HG03469 (cell line): ENCODE measurements at regions not wholly inside any gene's neighbourhood (a gene's known extent, or its start where the extent isn't known, plus 50 kb on each side); places are given as distances from the start of the nearest gene placed in this dataset.

ENCODE experiments used
- ATAC-seq: cut with Tn5 transposase; IDR thresholded peaks from one replicate; pipeline ENCODE4 v1.9.1; 2021; ENCODE audit warnings: mild to moderate bottlenecking, moderate library complexity, moderate number of reproducible peaks; ENCODE audit not compliant: unreplicated experiment

GRCh38 chr2:183283209-183283608 is 159.0 kb downstream of the NUP35 start:
- no peak for ATAC-seq

GRCh38 chr2:183284606-183285005 is 160.4 kb downstream of the NUP35 start:
- no peak for ATAC-seq

DNA sequence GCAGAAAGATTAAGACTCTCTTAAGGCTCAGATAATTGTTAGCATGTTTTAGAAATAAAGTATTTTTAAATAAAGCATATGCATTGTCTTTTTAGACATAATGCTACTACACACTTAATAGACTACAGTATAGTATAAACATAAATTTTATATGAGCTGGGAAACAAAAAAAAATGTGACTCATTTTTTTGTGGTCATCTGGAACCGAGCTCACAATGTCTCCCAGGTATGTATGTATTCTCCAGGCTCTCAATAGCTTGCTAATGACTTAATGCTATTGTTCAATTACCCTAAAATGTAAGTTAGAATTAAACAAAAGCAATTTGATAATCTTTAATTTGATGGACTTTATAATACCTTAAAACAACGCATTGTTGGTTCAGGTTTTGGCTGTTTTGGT is 167.2 kb downstream of the NUP35 start:
- ATAC-seq, result no peak

GRCh38 chr2:183292028-183292427 is 167.8 kb downstream of the NUP35 start:
- ATAC-seq, result no peak

- ATAC-seq, result no peak
These were observed 215.1 kb downstream of the NUP35 start for GRCh38 chr2:183339311-183339710.

- no peak for ATAC-seq
These were observed 216.8 kb downstream of the NUP35 start for GRCh38 chr2:183341057-183341456.

GRCh38 chr2:183347969-183348368 is 223.7 kb downstream of the NUP35 start:
- no peak for ATAC-seq

DNA sequence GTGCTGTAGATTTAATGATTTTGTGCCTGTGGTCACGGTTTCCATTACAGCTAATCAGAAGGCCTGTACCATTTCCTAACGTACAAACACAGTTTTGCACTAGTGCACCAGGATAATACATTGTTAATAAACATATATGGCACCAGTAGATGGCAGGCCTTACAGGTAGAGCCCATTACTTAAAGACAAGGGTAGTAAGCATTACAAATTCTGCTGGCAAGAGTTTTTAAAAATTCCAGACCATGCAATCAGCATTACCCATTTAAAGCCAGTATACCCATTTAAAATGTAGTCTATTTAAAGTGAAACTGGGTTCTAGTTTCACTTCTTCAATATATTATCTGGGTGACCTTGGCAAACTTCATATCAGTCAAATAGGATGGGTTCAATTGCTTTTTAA is 224.2 kb downstream of the NUP35 start:
- ATAC-seq, result peak; percentile 83

GRCh38 chr2:183349091-183349490 is 224.8 kb downstream of the NUP35 start:
- no peak for ATAC-seq

- ATAC-seq, result no peak
These were observed 235.6 kb downstream of the NUP35 start for GRCh38 chr2:183359867-183360266.

- ATAC-seq, result peak; percentile 62
These were observed 247.3 kb downstream of the NUP35 start for GRCh38 chr2:183371545-183371944.

GRCh38 chr2:183375821-183376220 is 251.6 kb downstream of the NUP35 start:
- ATAC-seq, result no peak

- peak; percentile 71 for ATAC-seq
These were observed 259.6 kb downstream of the NUP35 start for GRCh38 chr2:183383854-183384253.

- ATAC-seq, result no peak
These were observed 265.4 kb downstream of the NUP35 start for GRCh38 chr2:183389546-183390080.

- ATAC-seq, result no peak
These were observed 265.9 kb downstream of the NUP35 start for GRCh38 chr2:183390109-183390508.

DNA sequence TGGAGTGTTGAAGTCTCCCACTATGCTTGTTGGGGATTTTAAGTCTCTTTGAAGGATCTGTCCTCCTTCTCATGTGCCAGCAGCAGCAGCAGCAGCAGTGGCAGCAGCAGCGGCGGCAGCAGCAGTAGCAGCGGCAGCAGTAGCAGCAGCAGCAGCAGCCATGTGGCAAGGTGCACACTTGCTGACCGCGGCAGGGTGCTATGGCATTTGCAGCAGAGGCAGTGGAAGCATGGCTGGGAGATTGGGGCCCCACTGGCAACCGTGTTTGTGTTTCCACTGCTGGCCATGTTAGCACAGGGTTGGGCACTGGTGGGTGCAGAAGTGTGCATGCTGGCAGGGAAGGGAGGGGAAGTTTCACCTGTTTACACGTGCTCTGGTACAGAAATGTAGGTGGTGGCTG is 280.1 kb downstream of the NUP35 start:
- no peak for ATAC-seq

- ATAC-seq, result no peak
These were observed 284.3 kb downstream of the NUP35 start for GRCh38 chr2:183408562-183408961.

DNA sequence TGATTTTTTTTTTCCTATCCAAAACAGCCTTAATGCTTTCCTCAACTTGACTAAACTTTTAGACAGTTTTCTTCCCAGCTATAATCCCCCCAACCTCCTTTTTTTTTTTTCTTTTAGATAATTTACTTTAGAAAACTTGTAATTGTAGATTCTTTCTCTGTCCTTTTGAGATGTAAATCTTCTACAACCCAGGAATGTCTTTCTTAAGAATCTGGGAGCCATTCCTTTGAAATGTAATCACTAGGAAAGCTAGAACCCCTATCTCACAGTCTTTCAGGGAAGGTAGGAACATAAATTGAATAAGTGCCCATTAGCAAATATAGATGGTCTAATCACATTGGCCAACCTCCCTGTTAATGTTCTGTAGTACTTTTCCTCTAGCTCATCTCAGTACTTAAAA is 285.4 kb downstream of the NUP35 start:
- no peak for ATAC-seq

- no peak for ATAC-seq
These were observed 292.5 kb downstream of the NUP35 start for GRCh38 chr2:183416753-183417152.

DNA sequence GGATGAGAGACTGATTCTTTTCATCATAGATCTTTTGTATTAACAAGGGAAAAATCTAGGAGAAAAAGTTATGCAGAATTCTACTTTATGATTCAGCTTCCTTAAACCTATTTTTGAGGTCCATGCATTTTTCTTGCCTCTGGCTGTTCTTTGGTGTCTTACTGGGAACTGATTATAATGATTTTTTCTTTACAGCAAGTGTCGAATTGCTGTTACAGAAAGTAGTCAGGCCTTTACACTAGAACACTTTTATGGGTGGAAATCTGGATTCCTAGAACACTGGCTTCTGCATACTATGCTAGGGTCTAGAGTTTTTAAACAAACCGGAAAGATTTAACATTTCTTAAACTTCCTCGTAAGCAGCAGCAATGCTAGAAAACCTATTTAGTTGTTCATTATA is 302.6 kb downstream of the NUP35 start:
- no peak for ATAC-seq

GRCh38 chr2:183427558-183427957 is 303.3 kb downstream of the NUP35 start:
- no peak for ATAC-seq

- no peak for ATAC-seq
These were observed 304.6 kb downstream of the NUP35 start for GRCh38 chr2:183428881-183429280.

GRCh38 chr2:183438541-183438940 is 314.3 kb downstream of the NUP35 start:
- no peak for ATAC-seq

- ATAC-seq, result no peak
These were observed 330.8 kb downstream of the NUP35 start for GRCh38 chr2:183455056-183455455.
